ENCODE measurements at regions not wholly inside any gene's neighbourhood (a gene's known extent, or its start where the extent isn't known, plus 50 kb on each side); places are given as distances from the start of the nearest gene placed in this dataset.

- TF ChIP-seq CTCF (IDR thresholded peaks at IDR 0.05; ENCODE audit: control extremely low read depth in 1 of 3, insufficient read depth in 1 of 3, low read depth in 1 of 3, low read length in 3 of 3): no peak
- no peak for TF ChIP-seq EP300 (IDR thresholded peaks at IDR 0.05; ENCODE audit: borderline replicate concordance in 1 of 2, low read depth in 2 of 2, low read length in 2 of 2)
- no peak for TF ChIP-seq MAX (IDR thresholded peaks at IDR 0.05)
- no peak for TF ChIP-seq RAD21 (IDR thresholded peaks at IDR 0.05 in 1 of 2, conservative IDR thresholded peaks at IDR 0.05 in 1 of 2; ENCODE audit: low read depth in 2 of 2, low read length in 2 of 2)
- no peak for TF ChIP-seq FOSL1 (IDR thresholded peaks at IDR 0.05; ENCODE audit: insufficient read depth, low read depth, low read length)
- TF ChIP-seq EZH2 (IDR thresholded peaks at IDR 0.05; ENCODE audit: low read depth, low read length, severe bottlenecking): no peak
- TF ChIP-seq POLR2AphosphoS5 (IDR thresholded peaks at IDR 0.05; ENCODE audit: low read depth, low read length): no peak
- TF ChIP-seq POLR2A (IDR thresholded peaks at IDR 0.05; ENCODE audit: control extremely low read depth in 1 of 2, low read depth in 2 of 2, low read length in 2 of 2): no peak
- TF ChIP-seq NANOG (IDR thresholded peaks at IDR 0.05; ENCODE audit: insufficient read depth, low read depth, low read length, poor library complexity, severe bottlenecking): no peak
- TF ChIP-seq MAFK (IDR thresholded peaks at IDR 0.05; ENCODE audit: low read depth, low read length): no peak
- no peak for TF ChIP-seq SIN3A (conservative IDR thresholded peaks at IDR 0.05 in 1 of 2, IDR thresholded peaks at IDR 0.05 in 1 of 2; ENCODE audit: low read depth in 1 of 2, low read length in 2 of 2)
These were observed 934.8 kb upstream of the DDX18 start for GRCh38 chr2:116879650-116880160.
